HG03565 (cell line): ENCODE measurements at regions not wholly inside any gene's neighbourhood (a gene's known extent, or its start where the extent isn't known, plus 50 kb on each side); places are given as distances from the start of the nearest gene placed in this dataset.

Experiments used
- ATAC-seq: cut with Tn5 transposase; IDR thresholded peaks from one replicate; pipeline ENCODE4 v1.9.1; 2021; ENCODE audit warnings: mild to moderate bottlenecking, moderate library complexity; ENCODE audit not compliant: unreplicated experiment

DNA sequence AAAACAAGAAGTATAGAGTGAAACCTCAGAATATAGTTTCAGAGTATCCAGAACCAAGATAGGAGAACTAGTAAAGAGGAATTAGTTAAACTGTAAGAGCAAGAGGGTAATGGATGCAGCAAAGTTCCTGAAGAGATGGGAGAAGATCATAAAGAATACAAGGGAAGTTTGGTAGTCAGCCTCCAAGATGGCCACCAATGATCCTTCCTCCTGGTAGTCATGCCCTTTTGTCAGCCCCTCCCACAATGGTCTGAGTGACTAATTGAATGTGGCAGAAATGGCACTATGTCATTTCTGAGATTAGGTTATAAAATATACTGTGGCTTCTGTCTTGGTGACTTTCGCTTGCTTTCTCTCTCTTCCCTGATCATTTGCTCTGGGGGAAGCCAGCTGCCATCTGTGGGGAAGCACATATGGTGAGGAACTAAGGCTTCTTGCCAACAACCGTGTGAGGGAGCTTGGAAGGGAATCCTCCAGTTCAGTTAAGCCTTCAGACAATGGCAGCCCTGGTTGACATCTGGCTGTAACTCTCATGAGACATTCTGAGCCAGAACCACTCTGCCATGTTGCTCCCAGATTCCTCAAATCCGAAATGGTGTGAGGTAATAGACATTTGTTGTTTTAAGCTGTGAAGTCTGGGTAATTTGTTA lies 55.3 kb upstream of the AMN1 start:
- no peak for ATAC-seq

DNA sequence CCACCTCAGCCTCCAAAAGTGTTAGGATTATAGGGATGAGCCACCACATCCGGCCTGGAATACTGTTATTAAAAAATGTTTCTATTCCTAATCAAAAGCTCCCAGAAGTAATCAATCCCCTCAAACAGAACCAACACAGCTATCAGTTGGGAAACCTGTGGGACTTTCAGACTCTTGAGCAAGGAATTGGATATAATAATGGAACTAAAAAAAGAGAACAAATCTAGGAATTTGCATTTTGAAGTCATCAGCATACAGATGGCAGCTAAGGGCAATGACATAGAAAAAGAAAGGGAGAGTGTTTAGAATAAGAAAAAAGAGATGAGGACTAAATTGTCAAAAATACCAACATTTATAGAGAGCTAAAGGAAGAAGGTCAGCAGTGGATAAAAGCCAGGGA lies 54.7 kb upstream of the AMN1 start:
- ATAC-seq: no peak

DNA sequence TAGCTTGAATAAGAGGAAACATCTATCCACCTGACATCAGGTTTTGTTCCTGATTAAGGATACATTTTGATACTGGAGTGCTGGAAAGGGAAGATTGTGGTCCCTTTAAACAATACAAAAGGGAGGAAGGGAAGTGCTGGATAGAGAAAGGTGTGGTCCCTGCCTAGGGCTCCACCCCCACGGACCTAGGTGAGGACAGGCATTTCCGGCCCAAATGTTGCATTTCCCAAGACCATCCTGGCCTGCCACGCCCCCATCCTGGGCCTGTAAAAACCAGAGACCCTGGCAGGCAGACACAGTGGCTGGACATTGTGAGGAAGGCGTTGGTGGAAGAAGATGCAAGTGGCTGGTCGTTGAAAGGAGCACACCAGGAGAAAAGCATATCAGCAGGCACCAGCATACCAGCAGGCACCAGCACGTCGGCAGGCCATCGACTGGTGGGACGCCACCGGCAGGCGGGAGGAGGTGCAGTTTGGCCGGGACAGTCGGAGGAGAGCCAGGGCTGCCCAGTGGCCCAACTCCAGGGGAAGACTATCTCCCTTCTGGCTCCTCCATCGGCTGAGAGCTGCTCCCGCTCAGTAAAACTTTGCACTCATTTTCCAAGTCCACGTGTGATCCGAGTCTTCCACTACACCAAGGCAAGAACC lies 53.2 kb upstream of the AMN1 start:
- ATAC-seq: no peak

DNA sequence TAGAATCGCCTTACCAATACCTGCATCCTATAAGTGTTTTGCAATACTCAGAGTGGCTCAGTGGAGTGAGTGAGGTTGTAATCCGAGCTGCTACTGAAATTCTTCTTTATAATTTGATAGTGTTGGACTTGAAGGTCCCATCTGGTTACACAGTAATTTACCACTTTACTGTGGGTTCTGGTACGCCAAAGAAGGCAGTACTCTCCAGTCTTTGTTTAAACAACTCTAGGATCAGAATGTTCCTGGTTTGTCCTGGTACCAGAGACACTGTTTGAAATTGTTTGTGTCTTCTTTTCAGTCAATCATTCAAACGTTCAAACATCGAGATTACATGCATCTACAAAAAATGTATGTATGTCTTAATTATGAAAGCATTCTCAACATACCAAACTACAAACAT lies 51.3 kb upstream of the AMN1 start:
- no peak for ATAC-seq

DNA sequence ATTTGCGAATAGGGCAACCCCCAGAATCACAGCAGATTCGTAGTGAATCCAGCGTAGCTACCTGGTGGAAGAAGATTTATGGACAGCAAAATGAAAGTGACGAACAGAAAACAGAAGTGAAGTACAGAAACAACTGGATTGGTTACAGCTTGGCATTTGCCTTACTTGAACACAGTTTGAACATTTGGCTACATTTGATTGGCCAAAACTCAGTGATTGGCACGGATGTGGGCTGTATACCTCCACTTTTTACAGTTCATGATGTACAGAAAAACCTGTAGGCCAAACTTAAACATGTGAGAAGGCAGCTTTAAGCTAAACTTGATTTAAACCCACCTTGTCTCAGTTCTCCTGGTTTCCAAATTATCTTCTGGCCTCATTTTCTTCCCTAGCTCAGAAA lies 49.9 kb upstream of the AMN1 start:
- no peak for ATAC-seq
